ENCODE measurements at regions not wholly inside any gene's neighbourhood (a gene's known extent, or its start where the extent isn't known, plus 50 kb on each side); places are given as distances from the start of the nearest gene placed in this dataset.
A peak's percentile ranks its signal among the peaks of the same experiment; 100 is the strongest.
"Not testable (repeated sequence)": the region's sequence is repeated elsewhere in the genome, so short reads cannot be mapped to it uniquely, and the experiment has no call there.

DNA sequence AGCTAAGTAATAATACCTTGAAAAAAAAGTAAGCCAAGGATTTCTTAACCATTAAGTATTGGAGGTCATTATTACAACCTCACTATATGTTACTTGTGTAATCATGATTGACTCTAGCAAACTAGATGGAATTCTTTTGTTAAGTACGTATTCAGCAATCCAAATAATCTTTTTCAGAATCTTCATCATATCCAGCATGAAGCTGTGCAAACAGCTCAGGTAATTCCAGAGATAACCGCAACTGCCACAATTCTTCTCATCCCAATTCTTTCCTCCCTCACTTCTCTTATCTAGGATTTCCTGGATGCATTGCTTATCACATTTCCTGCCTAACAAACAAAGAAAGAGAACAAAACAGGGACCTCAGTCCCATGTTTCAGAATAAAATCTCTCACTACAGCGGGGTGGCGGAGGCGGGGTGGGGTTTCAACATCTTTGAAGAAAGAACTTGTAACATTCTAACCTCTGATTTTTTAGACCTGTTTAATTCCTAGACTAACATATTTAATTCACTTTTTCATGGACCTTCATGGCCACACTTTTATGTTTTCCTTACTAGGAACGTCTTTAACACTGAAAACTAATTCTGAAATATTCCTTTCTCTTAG, 156.5 kb downstream of the POM121L12 start:
- H3K36me3 ChIP-seq (replicated peaks; ENCODE audit: control insufficient read depth, insufficient read depth, low read length) = no peaks in the 10 kb centered on the region
- no peak for DNase-seq
- no peak overlapping the region for H3K4me3 ChIP-seq (ENCODE audit: insufficient read depth, low read depth, low read length)
- H3K27me3 ChIP-seq (ENCODE audit: control insufficient read depth, insufficient read depth, low read length) = no peaks in the 10 kb centered on the region

GRCh38 chr7:53205006-53205405, 169.6 kb downstream of the POM121L12 start:
- Histone ChIP-seq H3K27me3 (ENCODE audit: control insufficient read depth, insufficient read depth, low read length) (no peaks in the 10 kb centered on the region), H3K36me3 (replicated peaks; ENCODE audit: control insufficient read depth, insufficient read depth, low read length) (no peaks in the 10 kb centered on the region), H3K4me3 (ENCODE audit: insufficient read depth, low read depth, low read length) (no peak overlapping the region)
- DNase-seq = no peak

DNA sequence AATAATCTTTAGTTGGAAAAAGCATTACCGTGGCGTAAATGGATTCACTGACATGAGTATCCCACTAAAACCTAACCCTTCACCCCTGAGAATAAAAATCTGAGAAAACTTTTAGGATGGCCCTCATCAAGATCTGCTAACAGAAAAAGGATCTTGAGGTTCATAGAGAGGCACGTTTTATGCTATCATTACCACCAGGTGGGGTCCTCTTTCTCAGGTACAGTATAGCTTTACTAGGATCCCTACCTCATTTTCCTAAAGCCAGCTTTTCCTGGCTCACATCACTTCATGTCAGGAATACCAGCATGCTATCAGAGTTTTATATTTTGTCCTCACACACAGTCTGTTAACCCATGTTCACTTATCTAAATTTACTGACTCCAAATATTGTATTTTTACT, 173.7 kb downstream of the POM121L12 start:
- H3K36me3 ChIP-seq (replicated peaks; ENCODE audit: control insufficient read depth, insufficient read depth, low read length) = no peaks in the 10 kb centered on the region
- DNase-seq = peak; percentile 21
- no peaks in the 10 kb centered on the region for H3K27me3 ChIP-seq (ENCODE audit: control insufficient read depth, insufficient read depth, low read length)
- H3K4me3 ChIP-seq (ENCODE audit: insufficient read depth, low read depth, low read length) = no peak overlapping the region

- H3K4me3 ChIP-seq (ENCODE audit: insufficient read depth, low read depth, low read length) = no peak overlapping the region
- no peaks in the 10 kb centered on the region for H3K36me3 ChIP-seq (replicated peaks; ENCODE audit: control insufficient read depth, insufficient read depth, low read length)
- no peak for DNase-seq
- no peaks in the 10 kb centered on the region; the same call in none of the 2 replicates for H3K27me3 ChIP-seq (ENCODE audit: control insufficient read depth, insufficient read depth, low read length)
Observed at GRCh38 chr7:53214463-53214862, 179.0 kb downstream of the POM121L12 start.

GRCh38 chr7:53218730-53219504, 183.5 kb downstream of the POM121L12 start:
- Histone ChIP-seq H3K27me3 (ENCODE audit: control insufficient read depth, insufficient read depth, low read length) (no peaks in the 10 kb centered on the region; the same call in none of the 2 replicates), H3K36me3 (replicated peaks; ENCODE audit: control insufficient read depth, insufficient read depth, low read length) (no peaks in the 10 kb centered on the region), H3K4me3 (ENCODE audit: insufficient read depth, low read depth, low read length) (peak overlapping the region; percentile 59)
- peak; percentile 57 for DNase-seq

DNA sequence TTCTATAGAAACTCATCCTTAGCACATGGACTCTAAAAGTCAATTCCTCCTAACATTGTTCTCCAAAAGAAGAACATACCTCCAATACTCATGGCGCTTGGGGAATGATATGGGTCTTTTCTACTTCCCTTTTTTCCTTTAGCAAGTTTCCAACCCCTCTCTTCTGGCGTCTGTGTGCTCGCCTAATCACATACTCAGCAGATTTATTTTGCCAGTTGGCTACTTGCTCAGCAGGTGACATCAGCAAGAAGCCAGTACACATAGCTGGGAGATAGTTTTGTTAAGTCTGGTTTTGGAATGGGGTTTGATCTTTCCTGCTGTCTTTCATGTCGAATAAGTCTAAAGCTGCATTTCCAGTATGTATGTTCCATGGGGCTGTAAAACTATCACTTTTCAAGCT, 193.8 kb downstream of the POM121L12 start:
- H3K36me3 ChIP-seq (replicated peaks; ENCODE audit: control insufficient read depth, insufficient read depth, low read length) = no peaks in the 10 kb centered on the region
- no peak for DNase-seq
- no peaks in the 10 kb centered on the region for H3K27me3 ChIP-seq (ENCODE audit: control insufficient read depth, insufficient read depth, low read length)
- no peak overlapping the region for H3K4me3 ChIP-seq (ENCODE audit: insufficient read depth, low read depth, low read length)

GRCh38 chr7:53237344-53237913, 202.0 kb downstream of the POM121L12 start:
- no peak overlapping the region for H3K4me3 ChIP-seq (ENCODE audit: insufficient read depth, low read depth, low read length)

GRCh38 chr7:53238021-53238605, 202.7 kb downstream of the POM121L12 start:
- no peaks in the 10 kb centered on the region for H3K36me3 ChIP-seq (replicated peaks; ENCODE audit: control insufficient read depth, insufficient read depth, low read length)
- H3K27me3 ChIP-seq (ENCODE audit: control insufficient read depth, insufficient read depth, low read length) = no peaks in the 10 kb centered on the region
- DNase-seq = no peak
- H3K4me3 ChIP-seq (ENCODE audit: insufficient read depth, low read depth, low read length) = no peak overlapping the region

More at GRCh38 chr7:53237344-53237913, 202.0 kb downstream of the POM121L12 start:
- DNase-seq = no peak
- no peaks in the 10 kb centered on the region for H3K36me3 ChIP-seq (replicated peaks; ENCODE audit: control insufficient read depth, insufficient read depth, low read length)
- H3K27me3 ChIP-seq (ENCODE audit: control insufficient read depth, insufficient read depth, low read length) = no peaks in the 10 kb centered on the region

DNA sequence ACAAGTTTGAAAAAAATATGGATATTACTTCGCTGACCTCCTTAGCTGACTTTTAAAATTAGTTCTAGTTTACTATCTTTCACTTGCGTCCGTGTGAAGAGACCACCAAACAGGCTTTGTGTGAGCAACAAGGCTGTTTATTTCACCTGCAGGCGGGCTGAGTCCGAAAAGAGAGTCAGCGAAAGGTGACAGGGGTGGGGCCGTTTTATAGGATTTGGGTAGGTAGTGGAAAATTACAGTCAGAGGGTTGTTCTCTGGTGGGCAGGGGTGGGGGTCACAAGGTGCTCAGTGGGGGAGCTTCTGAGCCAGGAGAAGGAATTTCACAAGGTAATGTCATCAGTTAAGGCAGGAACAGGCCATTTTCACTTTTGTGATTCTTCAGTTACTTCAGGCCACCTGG, 203.7 kb downstream of the POM121L12 start:
- DNase-seq = not testable (repeated sequence)

GRCh38 chr7:53245721-53246120, 210.3 kb downstream of the POM121L12 start:
- no peaks in the 10 kb centered on the region for H3K27me3 ChIP-seq (ENCODE audit: control insufficient read depth, insufficient read depth, low read length)
- no peaks in the 10 kb centered on the region for H3K36me3 ChIP-seq (replicated peaks; ENCODE audit: control insufficient read depth, insufficient read depth, low read length)
- no peak for DNase-seq
- H3K4me3 ChIP-seq (ENCODE audit: insufficient read depth, low read depth, low read length) = no peak overlapping the region

More for the DNA sequence above, 203.7 kb downstream of the POM121L12 start:
- not testable (repeated sequence) for H3K27me3 ChIP-seq (ENCODE audit: control insufficient read depth, insufficient read depth, low read length); H3K4me3 ChIP-seq (ENCODE audit: insufficient read depth, low read depth, low read length); H3K36me3 ChIP-seq (replicated peaks; ENCODE audit: control insufficient read depth, insufficient read depth, low read length)

GRCh38 chr7:53246957-53247356, 211.5 kb downstream of the POM121L12 start:
- Histone ChIP-seq H3K4me3 (ENCODE audit: insufficient read depth, low read depth, low read length) (no peak overlapping the region), H3K36me3 (replicated peaks; ENCODE audit: control insufficient read depth, insufficient read depth, low read length) (no peaks in the 10 kb centered on the region), H3K27me3 (ENCODE audit: control insufficient read depth, insufficient read depth, low read length) (no peaks in the 10 kb centered on the region)
- DNase-seq = no peak

DNA sequence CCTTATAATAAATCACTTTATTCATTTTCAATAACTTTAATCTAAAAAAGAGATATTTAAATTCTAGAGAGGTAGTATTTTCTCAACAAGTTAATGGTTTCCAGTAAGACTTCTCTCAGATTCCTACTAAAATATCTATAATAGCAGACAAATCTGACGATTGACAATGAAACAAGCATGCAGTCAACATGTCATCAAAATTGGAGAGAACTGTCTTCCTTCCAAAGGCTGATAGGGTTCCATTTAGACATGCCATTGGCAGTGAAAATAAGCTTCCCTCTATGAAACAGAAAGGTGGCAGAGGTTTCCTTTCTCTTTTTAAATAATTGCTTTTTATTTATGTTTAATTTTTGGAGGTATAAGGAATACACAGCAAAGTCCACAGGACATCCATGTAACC, 217.1 kb downstream of the POM121L12 start:
- no peaks in the 10 kb centered on the region for H3K27me3 ChIP-seq (ENCODE audit: control insufficient read depth, insufficient read depth, low read length)
- H3K4me3 ChIP-seq (ENCODE audit: insufficient read depth, low read depth, low read length) = no peak overlapping the region
- no peak for DNase-seq
- H3K36me3 ChIP-seq (replicated peaks; ENCODE audit: control insufficient read depth, insufficient read depth, low read length) = no peaks in the 10 kb centered on the region

DNA sequence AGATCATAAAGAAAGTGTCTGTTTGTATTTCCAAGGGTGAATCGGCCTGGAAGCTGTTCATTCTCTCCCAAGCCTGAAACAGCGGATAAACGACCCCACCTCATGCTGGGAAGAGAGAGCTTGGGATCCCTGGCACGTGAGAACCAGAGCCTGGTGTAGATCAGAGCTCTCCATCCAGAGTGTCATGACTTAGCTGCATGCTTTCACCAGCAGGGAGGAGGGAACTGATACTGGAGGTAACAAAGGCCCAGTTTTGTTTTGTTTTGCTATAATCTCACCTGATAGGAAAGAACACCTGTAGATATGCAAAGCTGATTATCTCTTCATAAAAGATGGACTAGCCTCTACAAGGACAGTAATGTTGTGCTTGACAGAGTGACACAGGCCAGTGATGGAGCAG, 236.6 kb downstream of the POM121L12 start:
- Histone ChIP-seq H3K27me3 (ENCODE audit: control insufficient read depth, insufficient read depth, low read length) (no peaks in the 10 kb centered on the region), H3K36me3 (replicated peaks; ENCODE audit: control insufficient read depth, insufficient read depth, low read length) (no peaks in the 10 kb centered on the region), H3K4me3 (ENCODE audit: insufficient read depth, low read depth, low read length) (no peak overlapping the region)
- no peak for DNase-seq

GRCh38 chr7:53281312-53281711, 245.9 kb downstream of the POM121L12 start:
- no peaks in the 10 kb centered on the region for H3K27me3 ChIP-seq (ENCODE audit: control insufficient read depth, insufficient read depth, low read length)
- no peak overlapping the region for H3K4me3 ChIP-seq (ENCODE audit: insufficient read depth, low read depth, low read length)
- H3K36me3 ChIP-seq (replicated peaks; ENCODE audit: control insufficient read depth, insufficient read depth, low read length) = no peaks in the 10 kb centered on the region
- no peak for DNase-seq

GRCh38 chr7:53292341-53292740, 256.9 kb downstream of the POM121L12 start:
- Histone ChIP-seq H3K36me3 (replicated peaks; ENCODE audit: control insufficient read depth, insufficient read depth, low read length) (no peaks in the 10 kb centered on the region), H3K4me3 (ENCODE audit: insufficient read depth, low read depth, low read length) (no peak overlapping the region), H3K27me3 (ENCODE audit: control insufficient read depth, insufficient read depth, low read length) (no peaks in the 10 kb centered on the region)
- no peak for DNase-seq
